ENCODE measurements at regions not wholly inside any gene's neighbourhood (a gene's known extent, or its start where the extent isn't known, plus 50 kb on each side); places are given as distances from the start of the nearest gene placed in this dataset.

DNA sequence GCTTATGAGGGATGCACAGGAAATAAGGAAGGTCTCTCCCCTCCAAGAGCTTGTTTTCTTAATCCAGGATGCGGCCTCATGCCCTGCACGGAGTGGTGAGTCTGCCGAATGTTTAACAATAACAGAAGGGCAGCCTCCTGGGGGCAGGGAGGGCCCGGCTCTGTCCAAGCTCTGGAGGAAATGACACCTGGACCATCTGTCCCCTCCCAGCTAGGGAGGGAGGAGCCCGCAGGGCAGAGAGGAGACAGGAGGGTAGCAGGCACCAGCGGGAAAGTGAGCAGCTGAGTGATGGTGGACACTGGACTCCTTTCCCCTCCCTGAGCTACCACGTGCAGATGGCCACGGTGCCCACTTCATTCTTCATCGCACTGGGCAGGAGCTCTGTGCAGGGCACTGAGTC is 398.2 kb upstream of the MYT1L start:
- TF ChIP-seq, protein P1, sequence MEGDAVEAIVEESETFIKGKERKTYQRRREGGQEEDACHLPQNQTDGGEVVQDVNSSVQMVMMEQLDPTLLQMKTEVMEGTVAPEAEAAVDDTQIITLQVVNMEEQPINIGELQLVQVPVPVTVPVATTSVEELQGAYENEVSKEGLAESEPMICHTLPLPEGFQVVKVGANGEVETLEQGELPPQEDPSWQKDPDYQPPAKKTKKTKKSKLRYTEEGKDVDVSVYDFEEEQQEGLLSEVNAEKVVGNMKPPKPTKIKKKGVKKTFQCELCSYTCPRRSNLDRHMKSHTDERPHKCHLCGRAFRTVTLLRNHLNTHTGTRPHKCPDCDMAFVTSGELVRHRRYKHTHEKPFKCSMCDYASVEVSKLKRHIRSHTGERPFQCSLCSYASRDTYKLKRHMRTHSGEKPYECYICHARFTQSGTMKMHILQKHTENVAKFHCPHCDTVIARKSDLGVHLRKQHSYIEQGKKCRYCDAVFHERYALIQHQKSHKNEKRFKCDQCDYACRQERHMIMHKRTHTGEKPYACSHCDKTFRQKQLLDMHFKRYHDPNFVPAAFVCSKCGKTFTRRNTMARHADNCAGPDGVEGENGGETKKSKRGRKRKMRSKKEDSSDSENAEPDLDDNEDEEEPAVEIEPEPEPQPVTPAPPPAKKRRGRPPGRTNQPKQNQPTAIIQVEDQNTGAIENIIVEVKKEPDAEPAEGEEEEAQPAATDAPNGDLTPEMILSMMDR (IDR thresholded peaks at IDR 0.05), result no peak
- no peak for TF ChIP-seq POLR2A (IDR thresholded peaks at IDR 0.05)

All from right lobe of liver (tissue), 4 donors.